Stimulated activated CD4-positive, alpha-beta T cell treated with anti-CD3 and anti-CD28 coated beads, Interleukin-4, amount 100 ng/mL, for 1 hour (primary cell): ENCODE measurements at regions not wholly inside any gene's neighbourhood (a gene's known extent, or its start where the extent isn't known, plus 50 kb on each side); places are given as distances from the start of the nearest gene placed in this dataset.
"Not testable (repeated sequence)": the region's sequence is repeated elsewhere in the genome, so short reads cannot be mapped to it uniquely, and the experiment has no call there.

Experiments used
- DNase-seq: peaks from one replicate; pipeline ENCODE4 v3.0.0-alpha.2; 2020

DNA sequence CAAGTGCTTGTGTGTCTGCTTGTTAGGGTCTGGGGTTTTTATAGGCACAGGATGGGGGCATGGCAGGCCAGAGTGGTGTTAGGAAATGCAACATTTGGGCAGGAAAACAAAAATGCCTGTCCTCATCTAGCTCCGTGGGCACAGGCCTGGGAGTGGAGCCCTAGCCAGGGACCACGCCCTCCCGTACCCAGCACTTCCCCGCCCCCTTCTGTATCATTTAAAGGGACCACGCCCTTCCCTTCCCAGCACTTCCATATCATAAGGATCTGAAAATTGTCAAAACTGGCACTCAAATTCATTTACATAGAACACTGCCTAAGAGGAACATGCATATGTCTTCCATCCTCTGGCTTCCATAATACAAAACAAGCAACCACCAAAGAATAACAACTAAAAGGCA, 185.8 kb downstream of the B3GLCT start:
- no peak for DNase-seq

DNA sequence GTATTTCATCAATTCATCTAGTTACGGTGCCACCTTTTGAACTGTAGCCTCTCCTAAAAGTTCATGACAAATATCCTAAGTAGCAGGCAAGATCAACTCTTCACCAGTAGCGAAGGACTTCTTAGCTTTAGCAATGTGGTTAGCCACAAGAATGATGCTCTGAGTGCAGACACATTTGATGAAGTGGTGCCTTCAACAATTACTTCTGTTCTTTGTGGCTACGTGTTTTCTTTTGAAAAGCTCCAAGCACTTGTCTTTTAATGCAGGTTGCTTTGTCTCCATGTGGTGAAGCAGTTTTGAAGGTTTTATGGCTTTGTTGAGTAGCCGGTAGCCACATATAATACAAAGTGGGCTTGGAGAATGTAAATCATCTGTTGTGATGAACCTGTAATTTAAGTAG, 194.7 kb downstream of the B3GLCT start:
- DNase-seq: no peak

DNA sequence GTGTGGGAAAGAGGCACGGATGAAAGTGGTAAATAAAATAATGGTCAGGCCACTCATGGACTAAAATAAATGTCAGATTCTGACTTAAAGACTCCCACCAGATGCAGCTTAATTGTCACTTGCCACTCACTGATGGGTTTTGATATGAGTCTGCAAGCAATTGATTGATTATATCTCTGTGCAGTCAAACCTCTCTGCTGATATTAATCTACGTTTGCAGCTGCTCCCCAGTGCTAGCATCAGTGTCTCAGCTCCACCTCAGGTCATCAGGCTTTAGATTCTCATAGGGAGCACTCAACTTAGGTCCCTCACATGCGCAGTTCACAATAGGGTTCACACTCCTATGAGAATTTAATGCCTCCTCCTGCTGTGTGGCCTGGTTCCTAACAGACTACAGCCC, 195.3 kb downstream of the B3GLCT start:
- DNase-seq: no peak

DNA sequence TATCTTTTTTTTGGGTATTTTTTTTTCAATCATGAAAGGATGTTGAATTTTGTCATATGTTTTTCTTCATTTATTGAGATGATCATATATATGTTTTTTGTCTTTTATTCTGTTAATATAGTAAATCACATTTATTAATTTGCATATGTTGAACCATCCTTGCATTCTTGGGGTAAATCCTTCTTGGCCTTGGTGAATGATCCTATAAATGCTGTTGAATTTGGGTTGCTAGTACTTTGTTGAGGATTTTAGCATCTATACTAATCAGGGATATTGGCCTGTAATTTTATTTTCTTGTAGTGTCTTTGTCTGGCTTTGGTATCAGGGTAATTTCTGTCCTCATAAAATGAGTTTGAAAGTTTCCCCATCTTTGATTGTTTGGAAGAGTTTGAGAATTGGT, 199.9 kb downstream of the B3GLCT start:
- DNase-seq: no peak

DNA sequence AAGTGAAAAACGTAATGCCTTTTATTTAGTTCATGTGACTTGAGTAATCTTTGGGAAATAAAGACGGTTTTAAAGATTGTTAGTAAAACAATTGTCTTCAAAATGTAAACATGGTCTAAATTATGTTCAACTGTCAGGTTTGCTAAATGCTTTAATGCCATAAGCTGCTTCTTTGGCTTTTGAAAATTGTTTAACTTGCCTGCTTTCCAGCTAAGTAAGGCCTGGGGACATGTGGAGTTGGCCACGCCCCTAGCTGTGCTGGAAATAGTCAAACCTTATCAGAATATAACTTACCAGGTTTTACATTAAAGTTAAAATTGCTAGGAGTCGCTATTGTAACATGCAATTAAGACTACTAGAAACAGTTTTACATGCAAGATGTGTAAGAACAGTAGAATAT, 203.9 kb downstream of the B3GLCT start:
- not testable (repeated sequence) for DNase-seq

DNA sequence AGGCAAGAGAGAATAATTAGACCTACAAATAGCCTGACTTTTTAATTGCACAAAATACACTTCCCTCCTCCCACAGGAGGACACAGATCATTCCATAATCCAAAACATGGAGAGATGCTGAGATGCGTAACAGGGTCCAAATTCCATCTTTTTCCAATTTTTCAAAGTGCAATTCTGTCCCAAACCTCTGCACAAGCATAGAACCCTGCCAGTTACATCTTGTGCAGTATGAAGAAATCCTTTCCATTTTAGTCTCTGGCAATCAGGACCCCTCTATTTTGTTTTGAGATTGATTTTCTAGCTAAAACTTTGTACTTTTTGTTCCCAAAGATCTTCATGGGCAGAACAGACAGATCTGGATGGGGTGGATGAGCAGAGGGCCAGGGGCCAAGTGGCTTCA, 209.2 kb downstream of the B3GLCT start:
- DNase-seq: no peak

DNA sequence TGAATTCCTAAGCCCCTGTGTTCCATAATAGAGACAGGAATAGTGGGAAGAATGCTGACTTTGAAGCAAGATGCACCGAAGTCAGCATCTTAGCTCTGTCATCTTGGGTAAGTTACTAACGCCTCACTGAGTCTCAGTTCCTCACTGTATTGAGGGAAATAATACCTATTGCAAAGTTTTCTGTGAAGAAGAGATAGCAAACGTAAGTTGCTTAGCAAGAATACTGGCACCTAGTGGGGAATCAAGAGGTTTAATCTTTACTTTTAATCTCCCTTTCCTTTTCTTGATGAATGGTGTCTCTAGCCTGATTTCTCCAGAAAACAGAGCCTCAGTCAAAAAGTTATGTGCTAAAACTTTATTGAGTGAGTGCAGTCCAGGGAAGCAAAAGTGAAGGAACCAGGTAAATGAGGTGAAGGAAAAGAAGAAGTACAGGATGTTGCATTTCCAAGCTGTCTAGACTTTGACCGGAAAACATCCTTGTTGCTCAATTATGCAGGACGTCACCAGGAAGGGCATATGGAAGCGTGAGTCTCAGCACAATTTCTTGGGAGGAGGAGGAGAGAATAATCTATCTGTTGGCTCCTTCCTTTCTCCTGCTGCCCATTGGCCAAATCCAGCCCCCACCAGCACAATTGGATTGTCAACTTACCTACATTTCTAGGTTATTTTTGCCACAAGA, 210.0 kb downstream of the B3GLCT start:
- no peak for DNase-seq

DNA sequence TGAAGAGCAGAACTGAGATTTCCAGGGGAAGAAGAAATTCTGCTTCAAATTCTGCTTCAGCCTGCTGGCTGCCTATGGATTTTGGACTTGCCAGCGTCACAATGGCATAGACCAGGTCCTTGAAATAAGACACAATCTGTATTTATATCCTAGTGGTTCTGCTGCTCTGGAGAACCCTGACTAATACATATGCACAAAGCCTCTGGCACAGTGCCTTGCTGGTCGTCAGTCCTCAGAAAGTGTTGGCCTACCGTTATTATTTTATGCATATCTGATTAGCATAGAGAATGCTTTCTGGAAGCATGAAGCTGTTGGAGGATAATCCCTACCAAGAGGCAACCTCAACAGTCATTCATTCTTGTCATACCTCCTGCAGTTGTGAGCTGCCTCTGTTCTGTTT, 213.7 kb downstream of the B3GLCT start:
- no peak for DNase-seq

DNA sequence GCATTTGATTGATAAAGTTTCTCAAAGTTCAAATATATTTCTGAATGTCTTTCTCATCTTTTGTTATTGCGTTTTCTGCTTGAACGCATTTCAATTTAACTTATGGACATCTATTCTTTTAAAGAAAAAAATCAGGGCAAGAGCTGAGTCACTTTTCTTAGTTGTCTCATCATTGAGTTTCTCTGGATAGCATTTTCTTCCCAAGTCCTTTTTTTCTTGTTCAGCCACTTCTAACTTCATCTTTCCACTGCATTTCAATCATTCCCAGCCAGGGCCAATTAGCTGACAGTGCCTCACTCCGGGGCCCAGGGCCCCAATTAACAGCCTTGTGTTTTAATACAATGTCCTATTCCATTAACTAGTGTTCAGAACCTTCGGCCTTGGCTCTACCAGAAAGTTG, 216.3 kb downstream of the B3GLCT start:
- DNase-seq: no peak

DNA sequence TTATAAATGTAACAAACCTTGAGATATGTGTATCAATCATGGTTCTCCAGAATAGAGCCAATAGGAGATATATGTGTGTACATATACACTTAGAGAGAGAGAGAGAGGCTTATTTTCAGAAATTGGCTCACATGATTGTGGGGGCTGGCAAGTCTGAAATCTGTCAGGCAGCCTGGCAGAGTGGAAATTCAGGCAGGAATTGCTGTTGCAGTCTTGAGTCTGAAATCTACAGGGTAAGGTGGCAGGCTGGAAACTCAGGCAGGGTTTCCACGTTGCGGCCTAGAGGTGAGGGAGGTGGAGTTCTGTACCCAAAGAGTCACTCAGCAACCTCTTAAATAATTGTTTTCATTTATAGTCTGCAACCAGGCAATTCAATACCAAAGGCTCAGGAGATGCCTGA, 218.4 kb downstream of the B3GLCT start:
- no peak for DNase-seq

DNA sequence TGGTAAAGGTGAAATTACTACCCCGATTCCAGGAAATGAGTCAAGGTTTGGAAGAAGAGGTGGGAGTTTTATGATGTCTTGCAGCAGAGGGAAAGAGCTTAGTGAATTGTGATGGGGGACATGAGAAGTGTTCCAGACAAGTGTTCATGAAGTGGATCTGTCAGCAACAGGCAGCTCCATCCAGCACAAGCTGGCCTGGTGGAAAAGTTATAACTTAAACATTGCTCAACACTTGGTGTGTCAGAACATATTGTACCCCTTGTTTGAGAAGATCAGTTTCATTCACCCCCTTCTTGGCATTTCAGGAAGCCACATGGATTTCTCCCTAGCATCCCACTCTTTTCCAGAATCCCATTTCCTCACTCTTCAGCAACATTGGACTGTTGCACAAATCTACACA, 222.0 kb downstream of the B3GLCT start:
- no peak for DNase-seq

DNA sequence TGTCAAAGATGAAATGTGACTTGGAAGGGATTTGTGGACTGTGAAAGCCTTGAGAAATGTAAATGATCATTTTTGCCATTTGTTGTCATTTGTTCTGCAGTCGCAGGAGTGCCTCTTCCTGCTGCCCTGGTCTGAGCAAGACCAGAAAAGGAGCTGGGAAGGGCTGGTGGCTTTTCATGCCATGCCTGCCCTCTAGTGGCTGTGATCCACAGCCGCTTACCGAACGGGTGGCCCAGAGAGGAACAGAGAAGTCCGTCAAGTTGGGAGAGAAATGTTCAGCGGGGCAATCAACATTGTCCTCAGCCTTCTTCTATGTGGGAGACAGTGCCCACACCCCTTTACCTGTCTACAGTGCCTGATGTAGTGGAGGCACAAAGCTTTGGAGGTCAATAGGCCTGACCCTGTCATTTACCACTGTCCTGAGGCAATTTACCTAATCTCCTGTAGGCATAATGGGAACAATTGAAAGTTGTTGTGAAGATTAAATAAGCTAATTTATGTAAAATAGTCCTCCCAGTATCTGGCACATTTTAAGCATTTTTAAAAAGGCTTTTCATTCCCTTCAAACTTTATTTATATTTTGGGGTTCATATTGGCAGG, 224.5 kb downstream of the B3GLCT start:
- peak; percentile 43 for DNase-seq

DNA sequence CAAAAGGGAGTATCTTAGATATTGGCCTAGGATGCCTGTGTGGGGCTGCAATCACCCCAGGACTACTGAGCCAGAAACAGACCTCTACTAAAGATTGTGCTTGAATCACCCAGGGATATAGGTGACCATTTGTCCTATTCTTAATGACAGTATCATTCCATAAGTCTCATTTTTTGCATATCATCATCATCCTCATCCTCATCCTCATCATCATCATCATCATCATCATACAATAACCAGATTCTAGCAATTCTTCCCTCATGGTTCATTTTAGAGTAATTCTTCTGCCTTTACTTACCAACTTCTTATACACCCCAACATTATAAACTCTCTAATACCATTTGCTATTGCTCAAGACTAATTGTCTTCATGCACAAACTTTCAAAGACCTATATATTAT, 226.6 kb downstream of the B3GLCT start:
- no peak for DNase-seq

DNA sequence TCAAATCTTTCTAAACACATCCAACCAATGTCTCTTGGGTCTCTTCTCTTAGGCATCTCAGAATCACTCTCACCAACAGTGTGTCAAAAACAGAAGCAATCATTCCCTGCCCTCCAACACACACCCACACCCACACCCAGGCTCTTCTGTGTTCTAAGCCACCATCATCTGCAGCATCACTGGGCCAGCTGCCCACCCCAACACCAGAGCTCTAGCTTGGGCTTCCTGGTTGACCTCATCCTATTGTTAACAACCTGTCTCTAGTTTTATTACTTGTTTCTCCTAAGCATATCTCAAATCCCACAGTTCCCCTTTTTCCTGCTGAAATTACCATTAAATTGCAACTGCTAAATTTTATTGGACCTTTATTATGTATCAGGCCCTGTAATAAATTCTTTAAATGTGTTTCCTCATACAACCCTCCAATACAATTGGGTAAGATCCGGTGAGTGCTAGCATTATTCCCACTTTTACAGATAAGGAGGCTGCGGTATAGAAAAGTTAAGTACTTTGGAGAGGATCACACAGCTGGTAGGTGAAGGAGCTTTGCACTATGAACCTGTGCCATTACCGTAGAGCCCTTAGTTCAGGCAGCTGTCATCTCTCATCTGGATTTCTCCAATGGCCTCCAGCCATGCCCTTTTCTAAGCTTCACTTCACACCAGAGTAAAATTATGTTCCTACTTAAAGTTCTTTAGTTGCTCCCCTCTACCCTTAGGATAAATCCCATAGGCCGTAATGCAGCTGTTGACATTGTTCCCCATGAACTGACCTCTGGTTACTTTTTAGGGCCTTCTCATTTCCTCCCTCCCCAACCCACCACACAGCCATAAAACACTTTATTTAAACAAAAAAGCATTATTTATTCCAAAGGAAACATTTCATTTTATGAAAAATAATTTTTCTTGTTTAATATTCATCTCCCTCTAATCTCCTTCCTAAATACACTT, 227.7 kb downstream of the B3GLCT start:
- no peak for DNase-seq

DNA sequence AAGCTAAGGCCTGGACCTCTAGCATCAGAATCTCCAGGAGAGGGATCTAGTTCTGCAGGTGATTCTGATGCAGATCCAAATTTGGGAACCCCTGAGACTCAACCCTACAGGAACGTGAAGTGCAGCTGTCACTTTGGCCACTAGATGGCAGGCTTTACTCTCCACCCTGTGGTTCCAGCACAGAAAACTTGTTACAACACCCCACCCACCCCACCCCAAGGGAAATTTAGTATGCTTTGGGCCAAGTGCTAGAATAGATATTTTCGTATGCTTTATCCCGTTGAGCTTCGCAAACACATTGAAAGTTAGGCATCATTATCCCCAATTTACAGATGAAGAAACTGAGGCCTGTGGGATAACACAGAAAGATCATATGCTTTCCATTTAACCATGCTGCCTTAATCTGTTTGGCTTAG, 232.0 kb downstream of the B3GLCT start:
- peak; percentile 38 for DNase-seq

DNA sequence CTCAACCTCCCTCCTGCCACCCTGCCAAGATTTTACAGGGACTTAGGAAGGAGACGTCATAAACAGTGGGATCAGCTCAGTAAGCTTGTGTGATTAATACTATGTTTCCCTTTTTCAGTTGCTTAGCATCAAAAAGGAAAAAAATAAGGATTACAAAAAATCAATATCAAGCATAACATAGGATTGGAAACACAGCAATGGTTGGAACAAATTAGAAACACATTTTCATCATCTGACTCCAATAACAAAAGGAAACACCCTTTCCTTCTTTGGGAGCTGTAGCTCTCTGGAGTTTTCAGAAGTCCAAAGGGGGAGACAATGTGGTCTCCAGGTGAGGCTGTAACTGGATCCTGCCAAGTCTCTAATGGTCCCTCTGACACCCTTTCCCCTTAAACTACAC, 233.4 kb downstream of the B3GLCT start:
- no peak for DNase-seq

DNA sequence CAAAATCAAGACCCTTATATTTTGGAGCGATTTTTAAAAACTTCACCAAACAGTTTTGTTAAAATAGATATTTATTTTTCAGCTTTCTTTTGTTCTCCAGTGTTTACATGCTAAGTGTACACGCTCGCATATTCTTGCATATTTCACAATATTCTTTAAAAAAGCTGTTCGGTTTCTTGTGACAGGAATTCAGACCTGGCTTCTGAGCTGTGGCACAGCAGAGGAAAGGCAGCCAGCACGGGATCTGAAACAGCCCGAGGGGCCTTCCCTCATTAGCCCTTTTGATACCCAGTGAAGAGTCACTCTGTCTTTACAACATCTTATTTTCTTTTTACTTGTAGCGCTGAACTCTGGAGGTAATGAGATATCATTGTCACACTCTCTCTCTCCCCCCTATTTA, 234.0 kb downstream of the B3GLCT start:
- DNase-seq: no peak

DNA sequence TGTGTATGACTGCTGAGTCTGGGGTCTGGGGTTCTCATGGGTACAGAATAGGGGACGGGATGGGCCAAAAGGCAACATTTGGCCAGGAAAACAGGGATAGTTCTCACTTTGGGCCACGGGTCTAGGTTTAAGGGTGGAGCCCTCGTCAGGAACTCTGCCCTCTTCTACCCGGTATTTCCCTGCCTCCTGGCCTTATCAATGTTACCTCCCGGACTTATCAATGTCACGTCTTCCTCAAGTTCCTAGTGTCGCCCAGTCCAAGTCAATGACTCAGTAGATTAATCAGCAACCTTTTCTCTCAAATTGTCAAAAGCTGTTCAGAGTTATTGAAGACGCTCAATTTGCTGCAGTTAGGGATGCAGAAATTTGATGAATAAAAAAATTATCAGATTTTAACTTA, 234.8 kb downstream of the B3GLCT start:
- no peak for DNase-seq

DNA sequence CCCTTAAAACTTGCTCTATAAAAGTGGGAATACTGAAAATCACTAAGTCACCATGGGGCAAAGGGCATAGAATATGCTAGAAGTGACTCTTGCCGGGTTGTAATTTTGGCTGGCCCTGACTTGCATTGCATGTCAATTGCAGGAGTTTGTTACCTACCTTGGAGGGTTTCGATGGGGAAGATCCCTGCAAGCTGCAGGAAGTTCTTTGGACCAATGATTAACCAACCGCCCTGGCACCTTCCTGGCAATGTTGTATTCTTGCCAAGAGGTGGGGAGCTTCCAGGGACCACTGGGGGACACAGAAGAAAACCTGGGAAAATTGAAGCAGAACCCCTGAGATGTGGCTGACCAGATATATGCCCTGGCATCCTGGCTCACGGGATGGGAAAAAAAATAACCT, 235.8 kb downstream of the B3GLCT start:
- DNase-seq: no peak

DNA sequence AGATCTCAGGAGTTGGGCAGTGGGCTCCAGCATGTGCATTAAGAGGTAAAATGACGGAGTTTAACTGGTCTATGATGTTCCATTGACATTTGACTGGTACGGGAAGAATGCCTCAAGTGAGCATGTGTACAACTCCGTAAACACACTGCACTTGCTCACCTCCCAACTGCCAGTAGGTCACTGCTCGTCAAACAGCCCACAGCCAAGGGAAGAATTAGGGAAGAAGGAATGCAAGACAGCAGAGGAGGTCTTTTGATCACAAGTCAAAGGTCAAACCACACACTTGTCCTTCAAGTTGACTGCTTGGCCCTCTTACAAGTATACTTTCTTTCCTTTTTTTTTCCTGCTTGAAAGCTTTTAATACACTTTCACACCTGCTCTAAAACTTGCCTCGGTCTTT, 236.7 kb downstream of the B3GLCT start:
- DNase-seq: no peak

DNA sequence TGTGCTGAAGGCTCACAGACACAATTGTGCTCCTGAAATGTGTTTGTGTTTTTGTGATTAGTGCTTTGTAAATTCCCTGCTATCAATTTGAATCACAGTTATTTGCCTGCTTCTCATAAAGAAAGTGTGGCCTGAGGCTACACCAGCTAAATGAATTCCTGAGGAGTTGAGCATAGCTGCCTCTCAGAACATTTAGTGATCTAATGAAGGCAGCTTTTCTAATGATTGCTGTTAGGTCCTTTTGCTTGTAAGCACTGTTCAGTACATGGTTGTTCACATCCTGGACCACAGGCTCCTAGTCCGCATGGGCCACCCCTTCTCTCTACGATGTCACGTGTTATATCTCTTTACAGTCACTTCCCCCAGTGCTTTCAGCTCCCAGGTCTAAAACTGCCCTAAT, 238.2 kb downstream of the B3GLCT start:
- no peak for DNase-seq

DNA sequence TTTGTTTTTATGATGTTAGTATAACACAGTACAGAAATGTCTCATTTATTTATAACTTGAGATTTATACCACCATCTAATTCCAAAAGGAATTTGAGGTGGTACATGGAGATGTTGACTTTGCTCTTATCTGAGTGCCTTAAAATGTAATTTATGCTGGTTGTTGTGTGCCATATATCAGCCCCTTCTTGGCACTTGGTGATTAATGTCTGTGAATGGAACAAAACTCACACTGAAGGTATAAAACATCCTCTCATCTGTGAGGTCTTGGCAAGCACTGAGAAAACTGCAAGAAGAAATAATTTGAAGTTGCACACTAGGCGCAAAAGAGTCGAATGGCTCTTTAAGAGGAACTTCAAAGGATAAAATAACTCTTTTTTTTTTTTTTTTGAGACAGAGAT, 240.4 kb downstream of the B3GLCT start:
- no peak for DNase-seq

DNA sequence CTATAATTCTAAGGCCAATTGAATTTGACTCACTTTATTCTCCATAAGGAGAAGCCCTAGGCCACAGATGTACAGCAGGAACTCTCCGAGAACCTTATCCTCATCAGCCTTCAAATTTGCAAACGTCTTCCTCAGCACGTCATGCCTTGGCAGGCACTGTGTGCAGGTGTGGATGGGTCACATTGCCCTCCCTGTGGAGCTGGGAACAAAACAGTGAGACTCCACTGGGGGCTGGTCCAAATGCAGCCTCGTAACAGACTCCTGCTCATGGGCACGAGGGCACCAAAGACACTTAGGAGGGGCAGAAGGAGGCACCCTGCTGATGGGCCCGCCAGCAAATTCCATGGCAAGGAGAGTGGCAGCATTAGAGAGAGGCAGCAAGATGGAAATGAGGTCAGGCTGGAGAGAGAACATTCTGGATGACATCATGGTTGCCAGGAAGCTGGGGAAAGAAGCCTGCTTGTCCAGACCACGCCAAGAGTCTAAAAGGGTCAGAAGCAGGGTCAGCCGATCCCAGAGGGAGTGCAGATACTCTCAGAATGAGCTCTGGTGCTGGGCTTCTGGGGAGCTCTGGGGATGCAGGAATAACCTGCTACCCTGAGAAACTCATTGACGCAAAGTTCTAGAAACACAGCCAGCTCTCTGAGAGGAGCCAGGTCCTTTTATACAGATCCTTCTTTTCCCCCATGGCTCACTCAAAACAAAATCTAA, 242.2 kb downstream of the B3GLCT start:
- no peak for DNase-seq
